ENCODE measurements at regions not wholly inside any gene's neighbourhood (a gene's known extent, or its start where the extent isn't known, plus 50 kb on each side); places are given as distances from the start of the nearest gene placed in this dataset.

GRCh38 chr2:44825702-44826101 is 115.8 kb upstream of the SIX3 start:
- DNase-seq, result no peak

GRCh38 chr2:44826601-44827000 is 114.9 kb upstream of the SIX3 start:
- no peak for DNase-seq

GRCh38 chr2:44829771-44830170 is 111.7 kb upstream of the SIX3 start:
- no peak for DNase-seq

GRCh38 chr2:44833171-44834069 is 108.1 kb upstream of the SIX3 start:
- peak; percentile 69 for DNase-seq

- DNase-seq, result no peak
These were observed 106.8 kb upstream of the SIX3 start for GRCh38 chr2:44834656-44835055.

- peak; percentile 92 for DNase-seq
These were observed 105.3 kb upstream of the SIX3 start for GRCh38 chr2:44836174-44836573.

- DNase-seq, result no peak
These were observed 104.6 kb upstream of the SIX3 start for GRCh38 chr2:44836916-44837315.

- DNase-seq, result peak; percentile 64
These were observed 103.2 kb upstream of the SIX3 start for GRCh38 chr2:44838116-44838790.

GRCh38 chr2:44839370-44839769 is 102.1 kb upstream of the SIX3 start:
- DNase-seq, result no peak

GRCh38 chr2:44839771-44840502 is 101.6 kb upstream of the SIX3 start:
- DNase-seq, result no peak

GRCh38 chr2:44840503-44840850 is 101.0 kb upstream of the SIX3 start:
- DNase-seq, result no peak

- no peak for DNase-seq
These were observed 98.4 kb upstream of the SIX3 start for GRCh38 chr2:44843086-44843485.

GRCh38 chr2:44843641-44844310 is 97.7 kb upstream of the SIX3 start:
- DNase-seq, result no peak

- peak; percentile 62 for DNase-seq
These were observed 96.7 kb upstream of the SIX3 start for GRCh38 chr2:44844651-44845270.

- no peak for DNase-seq
These were observed 93.5 kb upstream of the SIX3 start for GRCh38 chr2:44848026-44848425.

- no peak for DNase-seq
These were observed 91.5 kb upstream of the SIX3 start for GRCh38 chr2:44850016-44850415.

GRCh38 chr2:44851518-44851917 is 90.0 kb upstream of the SIX3 start:
- DNase-seq, result no peak

GRCh38 chr2:44852594-44852993 is 88.9 kb upstream of the SIX3 start:
- DNase-seq, result no peak

GRCh38 chr2:44859337-44859736 is 82.2 kb upstream of the SIX3 start:
- DNase-seq, result no peak

- no peak for DNase-seq
These were observed 75.3 kb upstream of the SIX3 start for GRCh38 chr2:44866152-44866551.

GRCh38 chr2:44869761-44870160 is 71.7 kb upstream of the SIX3 start:
- no peak for DNase-seq

GRCh38 chr2:44877417-44877816 is 64.1 kb upstream of the SIX3 start:
- DNase-seq, result no peak
